Hepatocyte (in vitro differentiated cells): ENCODE measurements at regions not wholly inside any gene's neighbourhood (a gene's known extent, or its start where the extent isn't known, plus 50 kb on each side); places are given as distances from the start of the nearest gene placed in this dataset.
"Not testable (repeated sequence)": the region's sequence is repeated elsewhere in the genome, so short reads cannot be mapped to it uniquely, and the experiment has no call there.

Experiments used
- CTCF ChIP-seq: fragments of 200-600 bp; sonication (generic); IDR thresholded peaks from 2 replicates; pipeline ENCODE4 v1.5.1; 2016; ENCODE audit warnings: antibody characterized with exemption, mild to moderate bottlenecking; ENCODE audit not compliant: poor library complexity
- EZH2 ChIP-seq: fragments of 200-600 bp; sonication (generic); IDR thresholded peaks from 2 replicates; pipeline ENCODE4 v1.6.1; 2016; ENCODE audit warnings: antibody characterized with exemption, mild to moderate bottlenecking, borderline replicate concordance
- EZH2phosphoT487 ChIP-seq: fragments of 200-600 bp; sonication (generic); IDR thresholded peaks from one replicate; pipeline ENCODE4 v1.6.1; 2018; ENCODE audit warnings: antibody characterized with exemption, mild to moderate bottlenecking, low read depth, moderate library complexity; ENCODE audit not compliant: unreplicated experiment, severe bottlenecking

- not testable (repeated sequence) for TF ChIP-seq CTCF, EZH2phosphoT487, EZH2
Measured at GRCh38 chr9:2555899-2556600, 65.5 kb upstream of the VLDLR start.
